Breast epithelium (tissue), 3 donors: ENCODE measurements at regions not wholly inside any gene's neighbourhood (a gene's known extent, or its start where the extent isn't known, plus 50 kb on each side); places are given as distances from the start of the nearest gene placed in this dataset.

Experiments
- POLR2A ChIP-seq: fragments of 450-650 bp; IDR thresholded peaks from one replicate; pipeline ENCODE4 v1.6.1; 2016; ENCODE audit warnings: antibody characterized with exemption, mild to moderate bottlenecking, moderate library complexity
- TF ChIP-seq, protein P1 (sequence below), 3 donors: fragments of 450-650 bp; IDR thresholded peaks; one replicate each; pipeline ENCODE4 v1.5.1; 2016 to 2017; ENCODE audit warnings: antibody characterized with exemption in 3 of 3, mild to moderate bottlenecking in 3 of 3, moderate library complexity in 3 of 3

DNA sequence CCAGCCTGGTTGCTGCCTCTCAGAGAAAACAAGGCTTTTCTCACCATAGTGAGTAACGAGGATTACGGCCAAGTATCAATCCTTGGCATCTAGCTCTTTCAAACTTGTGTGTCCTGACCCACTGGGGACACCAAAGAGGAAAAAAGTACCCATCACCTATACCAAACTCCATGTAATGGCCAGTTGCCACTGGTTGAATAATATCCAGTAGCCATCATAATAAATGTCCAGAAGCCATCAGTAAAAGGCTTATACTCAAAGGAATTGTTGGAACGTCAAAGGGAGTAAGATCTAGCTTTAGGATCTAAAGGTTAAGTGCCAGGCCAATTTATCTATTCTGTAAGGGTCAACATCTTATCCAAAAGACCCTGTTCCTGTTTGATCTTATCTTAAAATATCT is 91.1 kb downstream of the PTPRS start:
- TF ChIP-seq POLR2A: no peak
- TF ChIP-seq, protein P1, sequence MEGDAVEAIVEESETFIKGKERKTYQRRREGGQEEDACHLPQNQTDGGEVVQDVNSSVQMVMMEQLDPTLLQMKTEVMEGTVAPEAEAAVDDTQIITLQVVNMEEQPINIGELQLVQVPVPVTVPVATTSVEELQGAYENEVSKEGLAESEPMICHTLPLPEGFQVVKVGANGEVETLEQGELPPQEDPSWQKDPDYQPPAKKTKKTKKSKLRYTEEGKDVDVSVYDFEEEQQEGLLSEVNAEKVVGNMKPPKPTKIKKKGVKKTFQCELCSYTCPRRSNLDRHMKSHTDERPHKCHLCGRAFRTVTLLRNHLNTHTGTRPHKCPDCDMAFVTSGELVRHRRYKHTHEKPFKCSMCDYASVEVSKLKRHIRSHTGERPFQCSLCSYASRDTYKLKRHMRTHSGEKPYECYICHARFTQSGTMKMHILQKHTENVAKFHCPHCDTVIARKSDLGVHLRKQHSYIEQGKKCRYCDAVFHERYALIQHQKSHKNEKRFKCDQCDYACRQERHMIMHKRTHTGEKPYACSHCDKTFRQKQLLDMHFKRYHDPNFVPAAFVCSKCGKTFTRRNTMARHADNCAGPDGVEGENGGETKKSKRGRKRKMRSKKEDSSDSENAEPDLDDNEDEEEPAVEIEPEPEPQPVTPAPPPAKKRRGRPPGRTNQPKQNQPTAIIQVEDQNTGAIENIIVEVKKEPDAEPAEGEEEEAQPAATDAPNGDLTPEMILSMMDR (IDR thresholded peaks at IDR 0.05): no peak
